Gastrocnemius medialis (tissue), 4 donors: ENCODE measurements at regions not wholly inside any gene's neighbourhood (a gene's known extent, or its start where the extent isn't known, plus 50 kb on each side); places are given as distances from the start of the nearest gene placed in this dataset.

Source experiments
- ATAC-seq, 2 donors: fragments of 150-250 bp; one replicate each; pipeline ENCODE4 v1.9.1; 2016
- DNase-seq, 2 donors: peaks; one replicate each; pipeline ENCODE4 v3.0.0-alpha.2; 2019
- H3K27ac ChIP-seq, 4 donors: fragments of 200-600 bp; sonication (generic); 1 replicate in 1 of 4; 2 replicates in 3 of 4; pipeline ENCODE4 v1.5.1; 2016 to 2018; ENCODE audit warnings: mild to moderate bottlenecking in 2 of 4, moderate library complexity in 1 of 4
- H3K27me3 ChIP-seq, 3 donors: fragments of 200-600 bp; sonication (generic) in 2 of 3; 1 replicate in 1 of 3; 2 replicates in 2 of 3; pipeline versions ENCODE4 v1.5.1 to v1.6.0; 2016 to 2019; ENCODE audit warnings: mild to moderate bottlenecking in 1 of 3, moderate library complexity in 1 of 3
- H3K36me3 ChIP-seq, 2 donors: fragments of 200-600 bp; sonication (generic) in 1 of 2; one replicate each; pipeline ENCODE4 v1.5.1; 2017 to 2018
- H3K4me1 ChIP-seq, 2 donors: fragments of 200-600 bp; sonication (generic) in 1 of 2; one replicate each; pipeline ENCODE4 v1.5.1; 2016 to 2017; ENCODE audit warnings: mild to moderate bottlenecking in 2 of 2
- H3K4me3 ChIP-seq, 4 donors: fragments of 200-600 bp; sonication (generic) in 3 of 4; 1 replicate in 1 of 4; 2 replicates in 3 of 4; pipeline ENCODE4 v1.5.1; 2016 to 2019; ENCODE audit warnings: mild to moderate bottlenecking in 2 of 4
- H3K9me3 ChIP-seq, 3 donors: fragments of 200-600 bp; sonication (generic) in 2 of 3; 1 replicate in 1 of 3; 2 replicates in 2 of 3; pipeline ENCODE4 v1.5.1; 2016 to 2019
- POLR2A ChIP-seq, 2 donors: fragments of 450-650 bp; IDR thresholded peaks; one replicate each; pipeline ENCODE4 v1.6.1; 2017; ENCODE audit warnings: antibody characterized with exemption in 2 of 2, mild to moderate bottlenecking in 2 of 2, moderate library complexity in 2 of 2
- in situ Hi-C, 4 donors: fragments of 200-750 bp; cut with MboI; loops; one replicate each; pipeline versions ENCODE4 v1.15.0 to v1.8.0; 2017; ENCODE audit warnings: low sequenced_read_pairs in 4 of 4
- intact Hi-C: fragments of 100-400 bp; cut with DNase I; formaldehyde crosslinking; loops from one replicate; pipeline ENCODE4 v1.15.1; 2023; ENCODE audit warnings: low total_unique reads
- TF ChIP-seq, protein P1 (sequence below), 5 experiments: fragments of 450-650 bp in 3 of 5; fragments of 200-600 bp in 2 of 5; sonication (generic) in 2 of 5; IDR thresholded peaks in 4 of 5; conservative IDR thresholded peaks in 1 of 5; 1 replicate in 4 of 5; 2 replicates in 1 of 5; pipeline ENCODE4 v1.5.1; 2016 to 2019; ENCODE audit warnings: antibody characterized with exemption in 5 of 5, mild to moderate bottlenecking in 3 of 5, moderate library complexity in 3 of 5

DNA sequence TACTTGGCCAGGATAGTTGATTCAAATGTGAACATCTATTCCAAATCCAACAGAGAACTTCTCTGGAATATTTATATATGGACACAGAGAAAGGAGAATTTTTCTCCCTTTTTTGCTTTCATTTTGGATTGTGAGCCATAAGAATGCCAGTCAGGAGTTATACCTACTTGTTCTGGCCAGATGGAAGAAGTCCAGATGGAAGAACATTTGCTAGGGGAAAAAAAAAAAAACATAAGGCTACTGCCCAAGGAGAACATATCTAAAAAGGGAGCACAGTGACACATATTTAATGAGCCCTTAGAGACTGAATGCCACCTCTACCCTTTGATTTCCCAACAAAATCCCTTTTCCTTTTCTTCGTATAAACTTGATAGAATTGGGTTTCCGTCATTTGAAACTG is 61.7 kb upstream of the PPP2R2B start:
- no peaks in the 10 kb centered on the region for H3K4me1 ChIP-seq
- no peak overlapping the region for H3K27ac ChIP-seq
- no peak for DNase-seq
- intact Hi-C loops: no loop called here
- in situ Hi-C loops: no loop called here
- H3K9me3 ChIP-seq: no peaks in the 10 kb centered on the region
- ATAC-seq: no peak
- H3K27me3 ChIP-seq: no peaks in the 10 kb centered on the region
- no peaks in the 10 kb centered on the region for H3K36me3 ChIP-seq
- no peak overlapping the region for H3K4me3 ChIP-seq
- no peak for TF ChIP-seq POLR2A (IDR thresholded peaks at IDR 0.05)
- TF ChIP-seq, protein P1, sequence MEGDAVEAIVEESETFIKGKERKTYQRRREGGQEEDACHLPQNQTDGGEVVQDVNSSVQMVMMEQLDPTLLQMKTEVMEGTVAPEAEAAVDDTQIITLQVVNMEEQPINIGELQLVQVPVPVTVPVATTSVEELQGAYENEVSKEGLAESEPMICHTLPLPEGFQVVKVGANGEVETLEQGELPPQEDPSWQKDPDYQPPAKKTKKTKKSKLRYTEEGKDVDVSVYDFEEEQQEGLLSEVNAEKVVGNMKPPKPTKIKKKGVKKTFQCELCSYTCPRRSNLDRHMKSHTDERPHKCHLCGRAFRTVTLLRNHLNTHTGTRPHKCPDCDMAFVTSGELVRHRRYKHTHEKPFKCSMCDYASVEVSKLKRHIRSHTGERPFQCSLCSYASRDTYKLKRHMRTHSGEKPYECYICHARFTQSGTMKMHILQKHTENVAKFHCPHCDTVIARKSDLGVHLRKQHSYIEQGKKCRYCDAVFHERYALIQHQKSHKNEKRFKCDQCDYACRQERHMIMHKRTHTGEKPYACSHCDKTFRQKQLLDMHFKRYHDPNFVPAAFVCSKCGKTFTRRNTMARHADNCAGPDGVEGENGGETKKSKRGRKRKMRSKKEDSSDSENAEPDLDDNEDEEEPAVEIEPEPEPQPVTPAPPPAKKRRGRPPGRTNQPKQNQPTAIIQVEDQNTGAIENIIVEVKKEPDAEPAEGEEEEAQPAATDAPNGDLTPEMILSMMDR (IDR thresholded peaks at IDR 0.05 in 4 of 5, conservative IDR thresholded peaks at IDR 0.05 in 1 of 5): no peak

DNA sequence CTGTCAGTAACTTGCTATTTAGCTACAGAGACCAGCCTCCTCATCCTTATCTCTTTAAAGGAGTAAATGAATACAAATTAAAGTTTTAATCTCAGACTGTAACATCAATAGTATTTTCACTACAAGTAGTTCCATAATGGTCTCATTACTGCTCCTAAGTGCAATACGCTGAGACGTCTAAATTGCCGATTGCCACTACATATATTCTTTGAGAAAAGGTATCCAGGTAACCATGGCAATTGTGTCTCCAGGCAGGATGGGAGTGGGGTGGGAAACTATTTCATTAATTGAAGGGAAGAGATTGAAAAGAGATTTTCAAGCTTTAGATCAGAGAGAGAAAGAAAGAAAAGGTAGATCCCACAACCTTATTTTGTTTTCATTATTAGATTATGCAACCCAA is 65.5 kb upstream of the PPP2R2B start:
- no peaks in the 10 kb centered on the region for H3K4me1 ChIP-seq
- intact Hi-C loops: no loop called here
- no peak overlapping the region for H3K4me3 ChIP-seq
- H3K27me3 ChIP-seq: no peaks in the 10 kb centered on the region
- H3K27ac ChIP-seq: no peak overlapping the region
- no peaks in the 10 kb centered on the region for H3K9me3 ChIP-seq
- no peaks in the 10 kb centered on the region for H3K36me3 ChIP-seq
- in situ Hi-C loops: no loop called here
- no peak for TF ChIP-seq POLR2A (IDR thresholded peaks at IDR 0.05)
- TF ChIP-seq, protein P1 (IDR thresholded peaks at IDR 0.05 in 4 of 5, conservative IDR thresholded peaks at IDR 0.05 in 1 of 5): no peak
- no peak for DNase-seq
- no peak for ATAC-seq

DNA sequence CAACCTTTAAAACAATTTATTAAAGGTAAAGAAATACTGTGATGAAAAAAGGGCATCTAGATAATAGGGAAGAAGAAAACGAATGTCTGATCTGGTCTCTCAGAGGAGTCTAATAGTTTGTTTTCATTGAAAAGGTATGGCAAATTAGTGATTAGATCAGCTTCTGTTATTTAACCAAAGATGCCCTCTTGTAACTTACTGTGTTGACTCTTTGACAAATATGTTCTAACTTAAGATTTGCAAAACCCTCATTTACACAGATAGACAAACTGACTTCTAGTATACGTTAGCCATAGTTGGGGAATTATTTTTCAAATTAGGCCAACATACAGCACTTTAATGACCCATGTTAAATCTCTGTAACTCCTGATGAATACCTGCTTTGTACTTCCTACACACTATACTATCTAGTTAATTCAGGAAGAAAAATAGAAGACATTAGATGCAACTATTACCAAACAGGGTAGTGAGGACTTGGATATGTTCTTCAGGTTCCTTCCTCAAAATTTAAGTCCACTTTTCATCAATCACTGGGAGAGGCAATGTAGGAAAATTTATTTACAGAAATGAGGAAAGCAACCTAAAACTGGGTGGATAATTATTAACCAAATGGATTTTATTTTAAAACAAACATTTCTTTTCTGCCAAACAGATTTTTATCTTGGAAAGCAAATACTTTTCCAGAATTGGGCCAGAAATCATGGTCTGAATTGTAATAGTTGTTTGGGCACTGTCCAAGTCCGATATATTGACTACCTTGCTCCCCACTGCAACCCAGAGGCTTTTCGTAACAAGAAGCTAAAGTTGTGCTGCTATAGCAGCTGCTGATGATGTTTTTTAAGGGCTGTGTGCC is 66.4 kb upstream of the PPP2R2B start:
- TF ChIP-seq, protein P1 (IDR thresholded peaks at IDR 0.05 in 4 of 5, conservative IDR thresholded peaks at IDR 0.05 in 1 of 5): no peak
- no peak for TF ChIP-seq POLR2A (IDR thresholded peaks at IDR 0.05)
- H3K9me3 ChIP-seq: no peaks in the 10 kb centered on the region
- intact Hi-C loops (no loop called here), in situ Hi-C loops (no loop called here)
- no peaks in the 10 kb centered on the region for H3K4me1 ChIP-seq
- no peak overlapping the region for H3K4me3 ChIP-seq
- no peaks in the 10 kb centered on the region for H3K27me3 ChIP-seq
- ATAC-seq (no peak), DNase-seq (no peak)
- H3K36me3 ChIP-seq: no peaks in the 10 kb centered on the region
- H3K27ac ChIP-seq: no peak overlapping the region

DNA sequence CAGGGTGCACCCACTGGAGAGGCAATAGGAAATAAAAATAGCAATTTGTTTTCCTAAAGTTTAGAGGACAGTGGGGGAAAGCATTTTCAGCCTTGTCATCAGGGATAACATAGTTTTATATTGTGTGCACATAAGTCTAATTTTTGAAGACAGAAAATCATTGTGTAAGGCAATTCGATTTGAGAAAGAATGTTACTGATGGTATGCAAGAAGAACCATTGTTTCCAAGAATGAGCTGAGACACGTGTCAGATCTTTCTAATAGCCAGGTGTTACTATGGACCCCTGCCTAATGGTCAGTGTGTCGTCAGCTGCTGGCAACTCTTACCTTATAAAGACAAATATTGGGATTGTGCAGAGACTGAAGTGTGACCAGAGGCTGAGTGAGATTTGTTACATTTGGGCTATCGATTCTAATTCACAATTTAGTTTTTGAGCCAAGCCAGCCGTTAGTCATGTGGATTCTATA is 67.1 kb upstream of the PPP2R2B start:
- Histone ChIP-seq H3K9me3 (no peaks in the 10 kb centered on the region), H3K4me1 (no peaks in the 10 kb centered on the region), H3K4me3 (no peak overlapping the region), H3K36me3 (no peaks in the 10 kb centered on the region), H3K27ac (no peak overlapping the region), H3K27me3 (no peaks in the 10 kb centered on the region)
- DNase-seq (no peak), ATAC-seq (no peak)
- intact Hi-C loops (no loop called here), in situ Hi-C loops (no loop called here)
- no peak for TF ChIP-seq POLR2A (IDR thresholded peaks at IDR 0.05)
- TF ChIP-seq, protein P1 (IDR thresholded peaks at IDR 0.05 in 4 of 5, conservative IDR thresholded peaks at IDR 0.05 in 1 of 5): no peak
